ENCODE measurements at regions not wholly inside any gene's neighbourhood (a gene's known extent, or its start where the extent isn't known, plus 50 kb on each side); places are given as distances from the start of the nearest gene placed in this dataset.

DNA sequence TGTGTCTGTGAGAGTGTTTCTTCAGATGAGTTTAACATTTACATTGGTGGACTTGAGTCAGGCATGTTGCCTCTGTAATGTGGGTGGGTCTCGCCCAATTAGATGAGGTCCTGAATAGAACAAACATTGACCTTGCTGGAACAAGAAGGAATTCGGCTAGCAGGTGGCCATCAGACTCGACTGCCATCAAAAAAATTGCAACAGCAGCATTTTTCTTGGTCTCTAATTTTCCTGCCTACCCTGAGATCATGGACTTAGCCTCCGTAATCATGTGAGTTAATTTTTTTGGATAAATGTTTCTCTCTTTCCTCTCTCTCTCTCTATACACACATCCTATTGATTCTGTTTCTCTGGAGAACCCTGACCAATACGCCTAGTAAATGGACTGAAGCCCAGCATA lies 83.8 kb upstream of the ST6GAL2 start:
- H3K27me3 Mint-ChIP-seq: peaks cover under 1% of the 10 kb centered on the region
- H3K4me3 Mint-ChIP-seq: no peak overlapping the region

DNA sequence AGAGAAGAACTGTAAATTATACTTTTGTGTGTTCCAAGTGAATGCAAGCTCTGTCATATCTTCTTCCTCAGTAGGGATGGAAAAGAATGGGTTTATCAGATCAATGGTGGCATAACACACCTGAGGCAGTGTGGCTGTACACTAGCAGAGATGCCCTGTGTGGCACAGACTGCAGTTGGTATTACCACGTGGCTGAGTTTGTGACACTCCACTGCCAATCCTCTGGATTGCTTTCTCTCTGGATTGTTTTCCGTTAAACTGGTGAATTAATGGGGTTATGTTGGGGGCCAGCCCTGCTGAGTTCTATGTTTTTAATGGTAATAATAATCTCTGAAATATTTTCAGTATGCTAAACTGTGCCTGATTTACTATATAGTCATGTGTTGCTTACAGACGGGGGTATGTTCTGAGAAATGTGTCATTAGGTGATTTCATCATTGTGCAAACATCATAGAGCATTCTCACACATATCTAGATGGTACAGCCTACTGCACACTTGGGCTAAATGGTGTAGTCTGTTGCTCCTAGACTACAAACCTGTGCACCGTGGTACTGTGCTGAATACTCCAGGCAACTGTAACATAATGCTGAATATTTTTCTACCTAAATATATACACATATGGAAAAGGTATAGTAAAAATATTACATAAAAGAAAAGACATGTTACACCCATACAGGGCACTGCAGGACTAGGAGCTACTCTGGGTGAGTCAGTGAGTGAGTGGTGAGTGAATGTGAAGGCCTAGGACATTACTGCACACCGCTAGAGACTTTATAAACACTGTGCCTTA lies 84.7 kb upstream of the ST6GAL2 start:
- Mint-ChIP-seq H3K27me3 (peaks cover 4% of the 10 kb centered on the region), H3K4me3 (no peak overlapping the region), H3K4me1 (ENCODE audit: low read depth) (no peaks in the 10 kb centered on the region), H3K36me3 (ENCODE audit: low read depth) (no peaks in the 10 kb centered on the region), H3K9me3 (no peaks in the 10 kb centered on the region), H3K27ac (no peak overlapping the region)
- ATAC-seq (ENCODE audit: poor library complexity) (no peak), DNase-seq (no peak)
- Histone ChIP-seq H3K27me3 (ENCODE audit: control insufficient read depth in 1 of 2, insufficient read depth in 2 of 2, low read length in 2 of 2) (no peaks in the 10 kb centered on the region), H3K4me1 (ENCODE audit: insufficient read depth, low read length) (no peaks in the 10 kb centered on the region), H3K27ac (ENCODE audit: low read depth in 1 of 2, low read length in 2 of 2) (no peak overlapping the region), H3K36me3 (ENCODE audit: insufficient read depth, low read length) (no peaks in the 10 kb centered on the region), H3K4me3 (ENCODE audit: low read length) (no peak overlapping the region), H3K9me3 (ENCODE audit: control insufficient read depth in 1 of 2, insufficient read depth in 1 of 2, low read length in 2 of 2) (peaks cover 0 to 3% of the 10 kb centered on the region in 2 experiments)
- CTCF ChIA-PET: no interaction called here
- POLR2A ChIA-PET: no interaction called here
- TF ChIP-seq, protein P1, sequence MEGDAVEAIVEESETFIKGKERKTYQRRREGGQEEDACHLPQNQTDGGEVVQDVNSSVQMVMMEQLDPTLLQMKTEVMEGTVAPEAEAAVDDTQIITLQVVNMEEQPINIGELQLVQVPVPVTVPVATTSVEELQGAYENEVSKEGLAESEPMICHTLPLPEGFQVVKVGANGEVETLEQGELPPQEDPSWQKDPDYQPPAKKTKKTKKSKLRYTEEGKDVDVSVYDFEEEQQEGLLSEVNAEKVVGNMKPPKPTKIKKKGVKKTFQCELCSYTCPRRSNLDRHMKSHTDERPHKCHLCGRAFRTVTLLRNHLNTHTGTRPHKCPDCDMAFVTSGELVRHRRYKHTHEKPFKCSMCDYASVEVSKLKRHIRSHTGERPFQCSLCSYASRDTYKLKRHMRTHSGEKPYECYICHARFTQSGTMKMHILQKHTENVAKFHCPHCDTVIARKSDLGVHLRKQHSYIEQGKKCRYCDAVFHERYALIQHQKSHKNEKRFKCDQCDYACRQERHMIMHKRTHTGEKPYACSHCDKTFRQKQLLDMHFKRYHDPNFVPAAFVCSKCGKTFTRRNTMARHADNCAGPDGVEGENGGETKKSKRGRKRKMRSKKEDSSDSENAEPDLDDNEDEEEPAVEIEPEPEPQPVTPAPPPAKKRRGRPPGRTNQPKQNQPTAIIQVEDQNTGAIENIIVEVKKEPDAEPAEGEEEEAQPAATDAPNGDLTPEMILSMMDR (IDR thresholded peaks at IDR 0.05): no peak
- intact Hi-C loops (cut with DNase I, micrococcal nuclease): no loop called here

More for the DNA sequence above, 83.8 kb upstream of the ST6GAL2 start:
- Mint-ChIP-seq H3K27ac (no peak overlapping the region), H3K9me3 (no peaks in the 10 kb centered on the region), H3K4me1 (ENCODE audit: low read depth) (no peaks in the 10 kb centered on the region), H3K36me3 (ENCODE audit: low read depth) (no peaks in the 10 kb centered on the region)
- peaks cover 0 to 3% of the 10 kb centered on the region in 2 experiments for H3K9me3 ChIP-seq (ENCODE audit: control insufficient read depth in 1 of 2, insufficient read depth in 1 of 2, low read length in 2 of 2)
- CTCF ChIA-PET: no interaction called here
- intact Hi-C loops (cut with DNase I, micrococcal nuclease): no loop called here
- no peak overlapping the region for H3K27ac ChIP-seq (ENCODE audit: low read depth in 1 of 2, low read length in 2 of 2)
- no peak for ATAC-seq (ENCODE audit: poor library complexity)
- H3K4me3 ChIP-seq (ENCODE audit: low read length): no peak overlapping the region
- TF ChIP-seq, protein P1 (IDR thresholded peaks at IDR 0.05): no peak
- POLR2A ChIA-PET: no interaction called here
- no peaks in the 10 kb centered on the region for H3K27me3 ChIP-seq (ENCODE audit: control insufficient read depth in 1 of 2, insufficient read depth in 2 of 2, low read length in 2 of 2)
- H3K36me3 ChIP-seq (ENCODE audit: insufficient read depth, low read length): no peaks in the 10 kb centered on the region
- no peak for DNase-seq
- no peaks in the 10 kb centered on the region for H3K4me1 ChIP-seq (ENCODE audit: insufficient read depth, low read length)

DNA sequence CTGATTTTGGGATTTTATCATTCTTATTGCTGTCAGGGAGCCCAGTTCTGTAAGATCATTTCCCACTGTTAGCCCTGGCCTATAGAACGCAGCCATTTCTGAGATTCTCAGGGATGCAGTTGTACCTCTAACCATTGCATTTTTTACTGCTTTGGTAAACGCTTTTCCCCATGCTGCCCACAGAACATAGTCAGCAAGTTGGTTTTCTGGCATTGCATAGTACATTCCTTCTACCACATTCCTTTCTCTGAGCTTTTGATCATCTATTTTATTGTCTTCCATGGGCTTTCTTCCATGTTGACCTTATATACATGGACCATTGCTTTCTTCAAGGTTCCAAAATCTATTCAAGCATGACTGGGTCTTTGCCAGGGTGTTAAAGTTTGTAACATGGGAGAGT lies 86.8 kb upstream of the ST6GAL2 start:
- H3K27ac Mint-ChIP-seq: no peak overlapping the region
- Histone ChIP-seq H3K9me3 (ENCODE audit: control insufficient read depth in 1 of 2, insufficient read depth in 1 of 2, low read length in 2 of 2) (peaks cover 0 to 3% of the 10 kb centered on the region in 2 experiments), H3K27me3 (ENCODE audit: control insufficient read depth in 1 of 2, insufficient read depth in 2 of 2, low read length in 2 of 2) (no peaks in the 10 kb centered on the region), H3K4me3 (ENCODE audit: low read length) (no peak overlapping the region), H3K27ac (ENCODE audit: low read depth in 1 of 2, low read length in 2 of 2) (no peak overlapping the region), H3K36me3 (ENCODE audit: insufficient read depth, low read length) (no peaks in the 10 kb centered on the region), H3K4me1 (ENCODE audit: insufficient read depth, low read length) (no peaks in the 10 kb centered on the region)
- H3K9me3 Mint-ChIP-seq: no peaks in the 10 kb centered on the region
- TF ChIP-seq, protein P1 (IDR thresholded peaks at IDR 0.05): no peak
- H3K36me3 Mint-ChIP-seq (ENCODE audit: low read depth): no peaks in the 10 kb centered on the region
- ATAC-seq (ENCODE audit: poor library complexity) (no peak), DNase-seq (no peak)
- intact Hi-C loops (cut with DNase I, micrococcal nuclease): no loop called here
- H3K4me1 Mint-ChIP-seq (ENCODE audit: low read depth): no peaks in the 10 kb centered on the region
- POLR2A ChIA-PET: no interaction called here
- H3K27me3 Mint-ChIP-seq: peaks cover 4% of the 10 kb centered on the region
- CTCF ChIA-PET: no interaction called here
- H3K4me3 Mint-ChIP-seq: no peak overlapping the region
